C4-2B (cell line): ENCODE measurements at regions not wholly inside any gene's neighbourhood (a gene's known extent, or its start where the extent isn't known, plus 50 kb on each side); places are given as distances from the start of the nearest gene placed in this dataset.

ENCODE experiments used
- CTCF ChIP-seq: fragments of 450-650 bp; conservative IDR thresholded peaks from 2 replicates; pipeline ENCODE4 v1.5.1; 2017; ENCODE audit warnings: mild to moderate bottlenecking
- ZFX ChIP-seq: fragments of 450-650 bp; IDR thresholded peaks from 2 replicates; pipeline ENCODE4 v1.6.1; 2017

- no peak for TF ChIP-seq CTCF
- TF ChIP-seq ZFX = no peak
Observed at GRCh38 chr7:15845868-15846267, 159.4 kb upstream of the MEOX2 start.
